NCI-H345 treated with DMSO at 0.1 percent for 48 hours (cell line): ENCODE measurements at regions not wholly inside any gene's neighbourhood (a gene's known extent, or its start where the extent isn't known, plus 50 kb on each side); places are given as distances from the start of the nearest gene placed in this dataset.

Source experiments
- DNase-seq: peaks from one replicate; lab custom pipeline; 2025; ENCODE audit not compliant: unreplicated experiment; lab: John Stamatoyannopoulos, UW

DNA sequence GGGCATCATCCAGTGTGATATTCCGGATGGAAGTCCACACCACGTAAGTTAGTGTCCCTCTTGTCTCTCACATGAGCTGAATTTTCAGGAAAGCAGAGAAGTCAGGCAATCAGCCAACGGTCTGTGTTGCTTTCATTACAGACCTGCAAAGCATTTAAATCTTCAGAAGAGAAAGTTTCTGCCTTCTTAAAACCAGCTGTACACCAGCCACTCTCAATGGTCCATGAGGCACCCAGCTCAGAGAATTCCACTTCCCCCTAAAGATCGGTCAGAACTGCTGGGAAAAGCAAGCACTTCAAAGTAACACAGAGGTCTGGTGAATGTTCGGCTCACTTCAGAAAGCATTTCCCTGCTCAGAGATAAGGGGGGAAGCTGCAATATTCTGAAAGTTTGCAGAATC is 903.7 kb downstream of the EPHA3 start:
- DNase-seq: no peak

DNA sequence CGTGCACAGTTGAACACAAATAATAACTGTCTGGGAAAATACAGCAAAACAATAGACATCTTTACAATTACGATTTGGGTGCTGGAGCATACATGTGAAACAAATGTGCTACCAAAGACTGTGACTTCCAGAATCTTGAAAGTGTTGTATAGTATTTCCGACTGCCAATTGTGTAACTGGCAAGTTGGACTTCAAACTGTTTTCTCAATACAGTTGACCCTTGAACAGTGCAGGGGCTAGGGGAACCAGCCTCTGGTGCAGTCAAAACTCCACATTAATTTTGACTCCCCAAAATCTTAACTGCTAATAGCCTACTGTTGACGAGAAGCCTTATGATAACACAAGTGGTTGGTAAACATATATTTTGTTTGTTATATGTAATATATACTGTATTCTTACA is 904.2 kb downstream of the EPHA3 start:
- DNase-seq: no peak

DNA sequence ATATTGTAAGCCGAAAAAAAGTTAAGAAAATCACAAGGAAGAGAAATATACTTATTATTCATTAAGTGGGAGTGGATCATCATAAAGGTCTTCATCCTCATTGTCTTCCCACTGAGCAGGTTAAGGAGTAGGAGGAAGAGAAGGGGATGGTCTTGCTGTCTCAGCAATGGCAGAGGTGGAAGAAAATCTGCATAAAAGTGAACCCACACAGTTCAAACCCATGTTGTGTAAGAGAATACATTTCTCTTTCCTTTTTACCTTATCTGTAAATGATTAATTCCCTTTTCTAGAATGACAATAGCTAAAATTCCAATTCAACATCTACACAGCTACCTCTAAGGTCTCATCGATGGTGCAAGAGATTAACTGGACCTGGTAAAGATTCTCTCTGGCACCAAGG is 904.6 kb downstream of the EPHA3 start:
- no peak for DNase-seq

DNA sequence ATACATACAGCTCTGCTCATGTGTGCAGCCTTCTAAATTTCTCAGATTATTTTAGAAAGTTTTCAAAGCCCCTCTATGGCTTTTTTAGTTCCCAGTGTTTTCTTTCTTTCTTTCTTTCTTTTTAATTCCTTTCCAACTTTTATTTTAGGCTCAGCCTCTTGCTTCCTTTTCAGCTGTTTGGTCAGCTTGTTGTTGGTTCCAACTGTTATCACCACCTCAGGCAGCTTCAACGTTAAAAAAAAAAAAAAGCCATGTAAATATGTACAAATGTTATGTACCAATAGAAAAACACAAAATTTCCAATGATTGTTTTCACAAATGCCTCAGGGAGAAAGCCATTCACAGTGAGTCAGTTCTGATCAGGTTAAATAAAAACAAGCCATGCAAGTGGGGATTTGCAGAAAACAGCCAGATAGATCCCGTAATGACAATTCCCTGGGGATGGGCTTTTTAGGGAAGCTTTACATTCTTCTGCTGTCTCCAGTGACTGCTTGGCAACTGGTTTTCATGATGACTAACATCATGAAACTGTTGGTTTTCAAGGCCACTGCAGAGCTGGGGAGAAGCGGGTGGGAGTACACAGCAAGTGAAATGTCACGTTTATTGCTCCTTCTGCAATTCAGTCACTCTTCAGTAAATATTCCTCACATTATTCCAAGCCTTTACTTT is 908.4 kb downstream of the EPHA3 start:
- no peak for DNase-seq

DNA sequence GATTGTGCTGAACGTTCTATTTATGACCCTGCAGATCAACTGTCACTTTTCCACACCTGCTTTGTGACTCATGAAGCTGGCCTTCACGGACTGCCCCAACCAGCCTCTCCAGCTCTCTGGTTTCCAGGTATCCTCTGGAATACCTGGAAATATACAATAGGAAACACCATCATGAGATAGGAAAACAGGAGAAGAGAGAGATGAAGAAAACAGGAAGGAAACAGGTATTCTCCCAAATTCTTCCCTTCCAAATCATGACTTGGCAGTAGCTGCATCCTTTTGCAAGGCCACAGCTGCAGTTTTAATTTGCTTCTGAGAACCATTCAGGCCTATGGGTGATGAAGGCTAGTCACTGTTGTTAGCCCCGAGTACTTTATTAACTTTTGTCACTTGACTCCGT is 909.1 kb downstream of the EPHA3 start:
- DNase-seq: no peak

DNA sequence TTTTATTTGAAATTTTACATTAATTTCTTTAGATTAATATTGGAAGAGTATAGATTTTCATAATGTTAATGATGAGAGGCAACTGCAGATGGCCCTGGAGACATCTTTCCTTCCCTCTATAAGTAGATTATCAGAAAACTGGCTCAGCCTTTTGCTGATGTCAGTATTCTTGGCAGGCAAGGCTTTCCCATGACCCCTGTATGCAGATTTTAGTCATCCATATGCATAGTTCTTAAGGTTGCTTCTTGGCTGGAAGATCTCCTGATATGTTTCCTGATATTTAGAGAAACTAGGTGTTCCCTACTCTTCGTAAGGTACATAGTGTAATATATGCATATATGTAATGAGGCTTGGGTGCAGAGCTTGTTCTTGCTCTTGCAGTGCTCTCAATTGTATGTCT is 911.4 kb downstream of the EPHA3 start:
- DNase-seq: no peak

DNA sequence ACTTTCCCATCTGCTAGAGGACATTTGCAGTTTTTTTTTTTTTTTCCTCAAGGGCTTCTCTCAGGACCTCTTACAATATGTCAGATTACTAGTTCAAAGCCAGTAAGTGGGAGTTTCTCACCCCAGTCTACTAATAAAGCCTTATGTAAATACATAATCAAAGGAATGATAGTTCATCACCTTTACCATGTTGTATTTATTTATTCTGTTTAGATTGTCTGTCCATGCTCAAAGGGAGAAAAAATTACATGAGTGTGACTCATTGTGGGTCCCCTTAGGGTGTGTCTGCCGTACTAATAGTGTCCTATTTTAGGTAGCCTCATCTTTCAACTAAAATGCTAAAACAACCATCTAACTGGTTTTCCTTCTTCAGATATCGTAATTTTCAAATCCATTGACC is 917.6 kb downstream of the EPHA3 start:
- DNase-seq: no peak

DNA sequence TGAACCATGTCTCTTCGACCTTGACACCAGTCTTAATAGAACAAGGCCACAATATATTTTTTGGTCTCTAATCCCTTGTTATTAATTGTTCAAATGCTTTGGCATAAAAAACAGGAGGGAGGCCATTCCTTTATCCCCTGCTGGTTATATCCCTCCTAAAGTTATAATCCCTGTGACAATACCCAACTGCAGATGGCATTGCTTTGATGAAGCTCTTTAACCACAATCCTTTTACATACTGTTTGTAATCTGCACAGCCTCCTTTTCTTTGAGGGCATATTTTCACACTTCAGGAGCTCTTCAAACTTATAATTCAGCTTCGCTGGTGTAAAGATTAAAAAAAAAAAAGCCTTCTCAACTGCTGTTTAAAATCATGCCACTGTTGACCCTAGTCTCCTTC is 919.0 kb downstream of the EPHA3 start:
- DNase-seq: no peak

DNA sequence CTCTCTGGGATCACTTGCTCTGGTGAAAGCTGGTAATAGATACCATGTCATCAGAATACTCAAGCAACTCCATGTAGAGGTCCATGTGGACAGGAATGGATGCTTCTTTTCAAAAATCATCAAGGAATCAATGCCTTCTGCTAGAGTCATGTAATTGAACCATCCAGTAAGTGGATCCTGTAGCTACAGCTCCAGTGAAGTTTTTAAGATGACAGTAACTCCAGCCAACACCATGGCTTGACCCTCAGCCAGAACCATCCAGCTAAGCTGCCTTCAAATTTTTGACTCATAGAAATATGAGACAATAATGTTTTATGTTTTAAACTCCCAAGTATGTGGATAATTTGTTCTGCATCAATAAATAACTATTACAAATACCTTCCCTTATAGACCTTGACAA is 923.7 kb downstream of the EPHA3 start:
- no peak for DNase-seq

DNA sequence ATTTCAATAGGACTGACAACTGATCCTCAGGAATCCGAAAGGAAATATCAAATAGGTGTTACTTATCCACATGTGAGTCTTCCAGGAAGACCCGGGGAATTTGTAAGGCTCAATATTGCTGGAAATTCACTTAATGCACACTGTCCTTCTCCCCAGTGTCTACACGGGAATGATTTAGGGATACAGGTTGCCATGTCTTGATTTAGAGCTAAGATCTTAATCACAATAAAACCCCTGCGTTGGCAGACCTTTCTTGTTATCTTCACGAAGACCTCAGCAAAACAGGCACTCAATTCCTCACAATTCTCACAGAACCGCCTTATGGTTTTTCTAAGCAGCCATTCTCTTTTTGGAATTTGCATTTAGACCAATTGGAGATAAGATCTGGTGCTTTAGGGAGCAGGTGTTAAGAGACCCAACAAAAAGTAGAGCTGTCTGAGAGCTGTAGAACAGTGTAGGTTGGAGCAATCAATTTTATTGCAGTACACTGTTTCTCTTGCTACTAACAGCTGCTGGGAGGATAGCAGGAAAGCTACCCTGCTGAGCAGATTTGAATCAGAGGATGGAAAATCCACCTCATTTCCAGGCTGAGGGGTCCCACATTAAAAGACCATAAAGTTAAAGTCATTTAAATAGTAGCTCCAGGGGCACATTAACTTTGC is 925.7 kb downstream of the EPHA3 start:
- no peak for DNase-seq

DNA sequence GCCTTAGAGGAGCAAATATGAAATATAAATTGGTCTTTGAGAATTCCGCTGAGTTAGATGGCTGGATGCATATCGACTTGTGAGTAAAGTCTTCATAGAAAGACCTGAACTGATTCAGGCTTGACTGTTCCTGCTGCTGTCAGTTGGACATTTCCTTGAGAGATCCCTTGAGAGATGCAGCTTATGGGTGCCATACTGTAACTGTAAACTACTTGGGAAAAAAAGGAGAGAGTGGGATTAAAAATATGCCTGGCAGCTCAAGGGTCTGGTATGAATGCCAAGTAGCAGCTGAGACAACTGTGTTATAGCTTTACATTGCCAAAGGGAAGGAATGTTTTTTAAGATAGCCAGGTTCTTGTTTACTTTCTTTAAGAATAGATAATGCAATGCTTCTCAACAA is 926.6 kb downstream of the EPHA3 start:
- no peak for DNase-seq

DNA sequence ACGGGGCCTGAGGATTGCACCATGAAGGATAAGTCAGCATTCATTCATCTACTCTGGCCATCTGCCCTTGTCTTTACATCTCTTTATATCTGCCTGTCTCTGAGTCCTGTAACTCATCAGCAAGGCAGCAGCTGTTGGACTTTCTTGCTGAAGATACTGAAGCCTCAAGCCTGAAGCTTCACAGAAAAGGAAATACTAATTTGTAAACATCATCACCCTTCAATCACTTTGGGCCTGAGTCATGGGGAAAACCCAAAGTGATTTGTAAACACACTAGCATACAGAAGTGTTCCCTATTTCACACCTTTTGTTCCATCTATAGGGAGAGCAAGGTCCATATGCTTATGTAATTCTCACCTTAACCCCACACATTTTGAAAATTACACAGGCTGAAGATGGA is 928.2 kb downstream of the EPHA3 start:
- no peak for DNase-seq

DNA sequence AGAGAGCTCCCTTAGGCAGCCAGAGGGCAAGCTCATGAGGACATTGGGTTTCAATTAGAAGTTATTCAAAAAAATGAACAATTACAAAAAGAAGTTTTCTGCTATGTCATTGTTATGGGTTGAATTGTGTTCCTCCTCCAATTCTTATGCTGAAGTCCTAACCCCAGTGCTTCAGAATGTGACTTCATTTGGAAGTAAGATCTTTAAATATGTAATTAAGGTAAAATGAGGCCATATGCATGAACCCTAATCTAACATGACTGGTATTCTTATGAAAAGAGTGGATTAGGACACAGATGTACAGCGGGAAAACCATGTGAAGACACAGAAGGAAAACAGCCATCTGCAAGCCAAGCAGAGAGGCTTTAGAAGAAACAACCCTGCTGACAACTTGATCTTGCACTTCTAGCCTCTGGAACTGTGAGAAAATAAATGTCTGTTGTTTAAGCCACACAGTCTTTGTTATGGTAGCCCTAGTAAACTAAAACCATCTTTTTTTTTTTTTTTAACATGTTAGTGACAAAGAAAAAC is 929.6 kb downstream of the EPHA3 start:
- DNase-seq: no peak

DNA sequence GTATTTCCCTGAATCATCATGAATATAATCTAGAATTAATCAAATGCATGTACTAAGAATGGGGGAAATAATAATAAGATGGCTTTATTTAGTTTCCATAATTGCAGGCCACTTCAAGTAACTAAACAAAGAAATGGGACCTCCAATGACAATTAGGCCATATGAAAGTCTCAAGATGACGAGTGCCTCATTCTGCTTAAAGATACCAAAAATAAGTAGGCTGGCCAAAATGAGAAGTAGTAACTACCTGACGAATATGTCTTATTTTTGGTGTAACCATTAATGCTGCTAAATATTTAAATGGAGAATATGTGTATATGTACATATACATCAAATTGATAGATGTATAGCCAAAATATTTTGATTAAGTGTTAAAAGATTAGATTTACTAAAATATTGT is 932.6 kb downstream of the EPHA3 start:
- DNase-seq: no peak

DNA sequence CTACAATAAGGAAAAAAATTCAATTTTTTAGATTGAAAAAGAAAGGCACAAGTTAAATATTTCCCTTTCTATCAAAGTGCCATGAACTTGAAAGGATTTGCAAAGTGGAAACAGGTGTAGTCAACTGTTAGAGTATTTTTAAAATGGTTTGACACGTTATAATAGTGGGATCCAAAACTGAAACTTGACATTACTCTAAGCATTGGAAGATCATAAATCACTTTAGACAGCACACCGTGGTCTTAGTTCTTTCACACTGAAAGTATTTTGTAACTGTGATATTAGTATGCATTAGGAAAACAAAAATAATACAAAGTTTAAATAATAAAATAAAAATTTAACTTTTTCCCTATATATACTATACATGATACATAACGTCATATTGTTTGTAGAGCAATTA is 933.1 kb downstream of the EPHA3 start:
- no peak for DNase-seq

DNA sequence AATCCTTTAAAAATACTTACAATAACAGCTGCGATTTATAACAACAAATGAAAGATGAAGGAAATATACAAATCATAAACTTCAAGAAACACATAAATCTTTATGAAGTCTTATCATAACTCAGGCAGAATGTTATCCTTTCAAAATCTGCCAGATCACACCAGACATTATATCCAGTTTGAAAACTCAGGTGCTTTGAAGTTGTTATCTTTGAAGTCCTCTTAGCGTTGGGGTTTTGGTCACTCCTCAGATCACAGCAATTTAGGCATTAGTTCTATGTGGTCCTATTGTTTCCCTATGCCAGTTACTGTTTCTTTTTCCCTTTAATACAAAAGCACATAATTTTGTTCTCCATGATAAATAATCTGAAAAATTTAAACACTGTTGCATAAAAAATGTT is 934.6 kb downstream of the EPHA3 start:
- DNase-seq: no peak

DNA sequence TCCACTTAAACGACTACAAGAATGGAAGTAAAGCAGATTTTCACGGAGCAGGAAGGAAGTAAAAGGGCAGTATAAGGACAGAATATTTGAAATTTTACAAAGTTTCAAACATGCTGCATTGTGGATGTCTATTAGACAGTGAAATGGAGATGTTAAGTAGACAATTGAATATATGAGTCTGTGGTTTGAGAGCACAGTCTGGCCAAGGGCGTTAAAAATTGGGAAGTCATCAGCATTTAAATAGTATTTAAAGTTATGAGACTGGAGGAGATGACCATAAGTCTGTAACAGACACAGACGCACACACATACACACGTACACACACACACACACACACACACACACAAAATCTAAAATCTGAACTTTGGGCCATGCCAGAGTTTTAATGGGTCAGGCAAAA is 935.9 kb downstream of the EPHA3 start:
- no peak for DNase-seq

DNA sequence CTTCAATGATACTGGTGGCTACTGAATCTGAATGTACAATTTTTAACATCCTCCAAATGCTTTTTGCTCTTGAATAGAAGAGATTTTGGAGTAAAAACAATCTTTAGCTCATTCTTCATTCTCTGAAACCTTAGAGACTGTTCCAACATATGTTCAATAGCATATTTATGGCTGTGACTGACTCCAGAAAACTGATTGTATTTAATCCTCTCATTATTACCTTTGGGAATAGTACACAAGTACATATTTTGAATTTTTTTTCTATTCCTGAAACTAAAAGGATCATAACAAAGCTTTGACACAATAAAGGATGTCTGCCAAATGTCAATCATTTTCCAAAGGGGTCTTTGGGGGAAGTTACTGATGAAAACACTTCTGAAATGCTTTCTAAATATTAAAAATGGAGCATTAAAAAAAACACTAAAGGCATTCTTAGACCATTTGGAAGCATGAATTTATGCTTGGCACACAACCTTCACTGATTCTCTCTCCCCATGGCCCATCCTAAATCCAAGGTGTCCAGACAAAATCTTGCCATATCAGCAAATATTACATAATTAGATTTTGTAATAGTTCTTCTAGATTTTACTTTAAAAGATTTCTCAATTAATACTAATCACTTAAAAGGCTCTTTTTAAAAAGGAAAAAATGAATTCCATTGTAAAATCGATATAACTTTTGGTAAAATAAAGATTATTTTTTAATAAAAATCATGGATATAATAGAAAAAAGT is 936.8 kb downstream of the EPHA3 start:
- DNase-seq: no peak

DNA sequence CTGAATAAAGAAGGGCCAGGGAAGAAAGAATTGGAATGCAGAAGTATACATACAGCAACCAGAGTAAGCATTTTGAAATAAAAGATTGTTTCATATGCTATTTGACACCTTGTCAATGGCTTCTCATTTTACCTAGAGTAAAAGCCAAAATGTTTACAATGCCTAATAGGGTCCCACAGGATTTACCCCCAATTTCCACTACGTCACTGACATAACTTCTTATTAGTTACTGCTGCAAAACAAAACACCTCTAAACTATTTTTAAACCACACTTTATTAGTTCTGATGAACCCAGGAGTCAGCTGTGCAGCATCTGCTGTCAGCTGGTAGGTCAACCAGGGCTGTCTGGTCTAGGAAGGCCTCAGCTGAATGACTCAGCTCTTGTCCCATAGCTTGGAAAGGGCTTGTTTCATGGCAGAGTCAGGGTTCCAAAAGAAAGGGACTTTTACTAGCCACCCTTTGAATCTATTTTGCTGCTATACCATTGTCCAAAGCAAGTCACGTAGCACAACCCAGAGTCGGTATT is 945.1 kb downstream of the EPHA3 start:
- DNase-seq: no peak

DNA sequence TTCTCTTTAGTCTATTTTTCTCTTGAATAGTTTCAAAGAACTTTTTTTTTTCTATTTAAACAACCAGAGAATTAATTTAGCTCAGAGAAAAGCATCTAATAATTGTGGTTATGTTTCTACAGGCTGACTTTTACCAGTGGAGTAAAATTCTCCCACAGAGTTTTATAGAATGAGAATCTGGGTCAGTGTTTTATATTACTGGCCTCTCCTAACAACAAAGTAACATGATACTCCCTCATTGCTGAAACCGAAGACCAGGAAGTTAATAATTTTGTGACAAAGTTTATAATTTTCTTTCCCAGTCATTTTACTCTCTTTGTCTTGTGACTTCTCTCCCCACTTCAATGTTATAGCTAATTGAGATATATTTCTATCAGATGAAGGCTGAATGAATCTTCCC is 946.9 kb downstream of the EPHA3 start:
- DNase-seq: no peak

DNA sequence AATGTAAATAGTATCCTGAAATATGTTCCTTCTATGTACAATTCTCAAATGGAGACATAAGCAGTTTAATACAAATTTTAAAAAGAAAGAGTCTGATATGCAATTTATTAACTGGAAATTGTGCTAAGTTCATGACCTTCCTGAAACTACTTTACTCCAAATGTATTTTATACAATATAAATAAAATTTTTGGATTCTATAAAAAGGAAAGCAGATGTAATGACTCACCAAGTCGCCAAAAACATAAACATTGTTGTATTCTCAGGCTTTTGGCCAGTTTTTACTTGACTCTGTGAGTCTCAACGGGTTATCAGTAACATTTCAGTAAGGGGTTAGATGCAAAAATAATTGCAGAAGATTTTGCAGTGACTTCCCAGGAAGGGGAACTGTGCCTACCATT is 948.2 kb downstream of the EPHA3 start:
- no peak for DNase-seq
